GM10248 (cell line): ENCODE measurements at regions not wholly inside any gene's neighbourhood (a gene's known extent, or its start where the extent isn't known, plus 50 kb on each side); places are given as distances from the start of the nearest gene placed in this dataset.
"Not testable (repeated sequence)": the region's sequence is repeated elsewhere in the genome, so short reads cannot be mapped to it uniquely, and the experiment has no call there.

Experiments
- CTCF ChIA-PET: fragments of 300-600 bp; sonication (Branson Sonifier 250); formaldehyde crosslinking; extraction: SDS; loops from one replicate; lab custom pipeline; 2021; ENCODE audit warnings: antibody characterized with exemption; lab: Yijun Ruan, JAX
- POLR2A ChIA-PET: fragments of 350-650 bp; sonication (Branson Sonifier 250); formaldehyde crosslinking; extraction: SDS; loops from one replicate; lab custom pipeline; 2020; ENCODE audit warnings: antibody characterized with exemption; lab: Yijun Ruan, JAX
- DNase-seq: peaks from one replicate; pipeline ENCODE4 v3.0.0; 2012; ENCODE audit errors: extremely low spot score
- CTCF ChIP-seq: IDR thresholded peaks from 2 replicates; pipeline ENCODE4 v1.5.1; 2012; ENCODE audit warnings: mild to moderate bottlenecking, low read depth; ENCODE audit errors: extremely low read depth, missing control alignments, control extremely low read depth

DNA sequence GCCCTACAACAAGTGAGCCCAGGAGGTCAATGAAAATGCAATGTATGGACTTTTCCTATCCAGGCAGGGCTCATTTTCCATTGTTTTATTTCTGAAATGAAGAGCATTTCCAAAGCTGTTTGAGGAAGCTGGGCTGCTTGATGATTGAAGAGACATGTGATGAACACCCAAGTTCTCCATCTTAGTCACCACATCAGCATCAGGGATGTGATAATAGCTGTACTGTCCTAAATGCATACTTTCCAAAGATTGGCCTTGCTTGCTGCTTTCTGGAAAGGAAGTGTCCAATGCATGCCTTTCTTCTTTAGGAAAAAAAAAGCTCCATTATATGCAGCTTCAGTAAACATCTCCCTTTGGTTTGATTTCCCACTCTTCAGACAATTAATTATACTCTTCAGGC is 425.9 kb upstream of the RUNX1 start:
- CTCF ChIA-PET = interaction anchor here (1.1 kb wide), 1 partner anchor 8 kb away, joined by 3 read pairs; no protein-coding TSS in a partner anchor

DNA sequence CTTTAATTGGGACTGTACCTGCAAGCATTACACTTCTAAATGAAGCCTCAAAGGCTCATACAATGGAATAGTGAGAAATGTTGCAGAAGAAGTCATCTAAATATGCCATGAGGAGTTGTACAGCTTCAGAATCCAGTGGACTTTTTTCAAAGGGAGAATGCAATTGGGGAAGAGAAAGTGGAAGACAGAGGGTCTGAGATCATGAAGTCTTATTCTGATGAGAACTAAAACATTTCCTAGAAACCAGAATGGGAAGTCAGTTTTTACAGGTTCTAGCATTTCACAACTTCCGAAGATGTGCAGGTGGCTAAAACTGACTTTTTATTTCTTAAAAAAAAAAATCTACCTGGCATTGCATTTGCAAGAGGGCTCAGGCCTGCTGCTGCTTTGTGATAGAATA is 424.4 kb upstream of the RUNX1 start:
- no peak for DNase-seq
- ChIA-PET POLR2A (no interaction called here), CTCF (no interaction called here)
- no peak for TF ChIP-seq CTCF

More for the DNA sequence above, 425.9 kb upstream of the RUNX1 start:
- DNase-seq = no peak
- no peak for TF ChIP-seq CTCF
- POLR2A ChIA-PET = no interaction called here

- ChIA-PET POLR2A (no interaction called here), CTCF (no interaction called here)
- no peak for TF ChIP-seq CTCF
- DNase-seq = no peak
Measured at GRCh38 chr21:35470522-35470921, 421.4 kb upstream of the RUNX1 start.

- ChIA-PET CTCF (no interaction called here), POLR2A (no interaction called here)
- no peak for DNase-seq
- no peak for TF ChIP-seq CTCF
Measured at GRCh38 chr21:35469498-35469897, 420.4 kb upstream of the RUNX1 start.

GRCh38 chr21:35468991-35469390 is 419.9 kb upstream of the RUNX1 start:
- ChIA-PET POLR2A (no interaction called here), CTCF (interaction anchor here (1.3 kb wide), 1 partner anchor 9 kb away, joined by 7 read pairs; no protein-coding TSS in a partner anchor)
- no peak for TF ChIP-seq CTCF
- DNase-seq = no peak

DNA sequence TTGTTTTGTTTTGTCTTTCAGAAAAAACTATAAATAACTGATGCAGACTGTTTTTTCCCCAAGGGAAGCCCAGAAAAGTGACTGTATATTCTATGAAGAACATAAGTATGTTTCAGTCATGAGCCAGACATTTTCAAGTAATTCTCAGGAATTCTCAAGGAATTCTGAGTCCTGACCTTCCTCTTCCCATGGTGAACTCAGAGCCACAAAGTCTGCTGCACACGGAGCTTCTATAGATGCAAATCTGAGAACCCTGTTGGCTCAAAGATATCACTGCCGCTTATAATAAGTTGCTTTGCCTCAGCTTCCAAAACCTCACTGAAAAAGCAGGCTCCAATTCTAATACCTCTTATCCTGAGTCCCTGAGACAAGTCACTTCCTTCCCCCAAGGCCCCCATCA is 418.5 kb upstream of the RUNX1 start:
- ChIA-PET POLR2A (no interaction called here), CTCF (interaction anchor here (1.3 kb wide), 2 partner anchors 10 to 12 kb away, joined by 3 to 7 read pairs; no protein-coding TSS in a partner anchor)
- no peak for DNase-seq
- no peak for TF ChIP-seq CTCF

- POLR2A ChIA-PET, CTCF ChIA-PET, DNase-seq: not testable (repeated sequence)
Measured at GRCh38 chr21:35466681-35467080, 417.6 kb upstream of the RUNX1 start.
